Renal cortical epithelial cell (primary cell): ENCODE measurements at regions not wholly inside any gene's neighbourhood (a gene's known extent, or its start where the extent isn't known, plus 50 kb on each side); places are given as distances from the start of the nearest gene placed in this dataset.
"Not testable (repeated sequence)": the region's sequence is repeated elsewhere in the genome, so short reads cannot be mapped to it uniquely, and the experiment has no call there.

Experiments
- DNase-seq: peaks from one replicate; pipeline ENCODE4 v3.0.0-alpha.2; 2011; ENCODE audit warnings: low read depth

DNA sequence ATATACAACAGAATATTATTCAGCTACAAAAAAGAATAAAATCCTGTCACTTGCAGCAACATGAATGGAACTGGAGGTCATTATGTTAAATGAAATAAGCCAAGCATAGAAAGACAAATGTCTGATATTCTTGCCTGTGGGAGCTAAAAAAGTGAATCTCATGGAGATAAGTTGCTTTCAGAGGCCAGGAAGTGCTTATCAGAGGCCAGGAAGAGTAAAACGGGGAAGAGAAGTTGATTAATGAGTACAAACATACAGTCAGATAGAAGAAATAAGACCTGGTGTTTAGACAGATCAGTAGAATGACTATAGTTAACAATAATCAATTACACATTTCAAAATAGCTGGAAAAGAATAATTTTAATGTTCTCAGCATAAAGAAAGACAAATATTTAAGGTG lies 54.4 kb upstream of the CPHXL start:
- no peak for DNase-seq

GRCh38 chr16:75781683-75782343 lies 55.5 kb upstream of the CPHXL start:
- DNase-seq = no peak

DNA sequence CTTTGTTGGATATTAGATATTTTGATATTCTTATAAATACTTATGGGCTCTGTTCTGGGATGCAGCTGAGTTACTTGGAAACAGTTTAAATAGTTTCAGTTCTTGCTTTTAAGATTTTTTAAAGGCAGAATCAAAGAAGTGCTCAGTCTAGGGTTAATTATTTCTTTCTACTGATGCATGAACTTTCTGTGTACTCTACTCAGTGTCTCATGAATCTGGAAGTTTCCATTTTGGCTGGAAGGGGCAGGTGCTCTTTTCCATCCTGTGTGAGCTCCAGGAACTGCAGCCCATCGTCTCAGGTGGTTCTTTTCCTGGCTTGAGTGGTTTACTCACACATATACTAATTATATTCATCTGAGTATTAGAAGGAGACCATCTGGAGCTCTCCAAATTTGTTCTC lies 61.1 kb upstream of the CPHXL start:
- no peak for DNase-seq

DNA sequence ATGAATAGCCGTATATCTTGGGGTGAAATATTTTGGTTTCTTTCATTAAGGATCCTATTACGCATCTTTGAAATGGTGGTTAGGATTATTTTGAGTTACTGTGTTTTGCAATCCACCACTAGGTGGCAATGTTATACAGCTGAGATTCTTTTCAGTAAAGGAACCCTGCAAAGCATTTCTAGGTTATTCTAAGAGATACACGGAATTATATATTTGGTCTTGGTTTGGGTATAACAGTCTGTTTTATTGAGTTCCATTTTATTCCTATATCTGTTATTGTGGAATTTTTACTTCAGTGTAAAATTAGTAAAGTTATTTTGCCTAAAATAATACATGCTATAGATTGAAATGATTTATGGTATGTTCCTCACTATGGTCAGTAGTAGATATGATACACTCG lies 62.9 kb upstream of the CPHXL start:
- peak; percentile 44 for DNase-seq

GRCh38 chr16:75792771-75793492 lies 66.6 kb upstream of the CPHXL start:
- DNase-seq = no peak

DNA sequence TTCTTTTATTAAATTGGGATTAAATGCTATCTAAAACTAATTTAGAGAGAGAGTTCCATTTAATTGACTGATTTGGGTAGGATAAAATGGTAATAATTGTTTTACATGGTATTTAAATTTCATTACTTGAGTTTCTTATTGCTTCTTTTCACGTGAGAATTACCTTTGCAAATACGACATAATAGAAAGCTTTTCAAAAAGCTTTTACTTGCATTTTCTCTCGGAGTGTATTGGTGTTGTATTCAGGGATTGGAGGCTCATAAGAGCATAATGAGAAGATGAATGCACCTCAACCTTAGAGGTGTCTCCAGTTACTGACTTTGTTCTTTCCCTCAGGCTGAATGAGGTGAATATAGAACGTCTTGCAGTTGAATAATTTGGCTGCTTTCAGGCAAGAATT lies 67.4 kb upstream of the CPHXL start:
- DNase-seq = no peak

DNA sequence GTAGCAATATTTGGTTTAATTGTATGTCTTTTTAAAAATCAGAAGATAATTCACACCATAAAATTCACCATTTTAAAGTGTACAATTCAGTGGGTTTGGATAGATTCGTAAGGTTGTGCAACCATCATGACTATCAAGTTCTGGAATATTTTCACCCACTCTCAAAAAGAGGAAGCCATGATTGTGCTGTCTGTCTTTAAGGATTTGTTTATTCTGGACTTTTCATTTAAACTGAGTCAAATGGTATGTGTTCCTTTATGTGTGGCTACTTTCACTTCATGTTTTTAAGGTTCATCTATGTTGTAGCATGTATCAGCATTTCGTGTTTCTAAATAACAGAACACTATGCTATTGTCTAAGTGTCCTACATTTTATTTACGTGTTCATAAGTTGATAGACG lies 68.1 kb upstream of the CPHXL start:
- DNase-seq = no peak

DNA sequence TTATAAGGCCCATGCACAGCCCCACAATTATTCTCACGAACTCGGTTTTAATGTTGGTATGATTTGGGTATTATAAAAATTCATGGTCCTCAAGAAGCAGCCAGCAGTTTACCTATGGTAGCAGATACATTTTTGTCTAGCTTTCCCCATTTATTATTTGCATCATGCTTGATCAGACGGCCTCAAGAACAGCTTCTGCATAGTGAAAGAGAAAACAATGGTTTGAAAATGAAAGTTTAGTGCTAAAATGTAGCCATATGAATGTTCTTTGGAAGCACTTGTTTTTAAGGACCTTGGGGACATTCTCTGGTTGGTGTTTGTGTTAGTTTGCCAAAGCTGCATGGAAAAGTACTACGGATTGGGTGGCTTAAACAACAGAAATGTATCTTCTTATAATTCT lies 72.4 kb upstream of the CPHXL start:
- no peak for DNase-seq

DNA sequence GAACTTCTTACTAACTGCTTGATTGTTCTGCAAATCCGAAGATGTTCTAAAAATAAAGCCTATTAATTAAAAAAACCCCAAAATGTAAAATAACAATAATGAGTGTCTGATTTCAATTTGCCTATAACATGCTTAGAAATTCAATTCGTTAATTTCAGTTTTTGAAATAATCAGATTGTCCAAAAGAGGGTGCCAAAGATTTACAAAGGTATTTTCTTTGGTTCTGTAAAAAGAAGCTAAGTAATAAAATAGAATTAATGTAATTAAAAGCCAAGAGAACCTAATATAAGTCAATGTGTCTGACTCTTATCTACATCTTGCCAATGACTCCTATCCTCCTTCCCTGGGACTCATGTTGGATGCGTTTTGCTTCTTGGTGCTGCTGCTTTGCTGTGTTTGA lies 75.0 kb upstream of the CPHXL start:
- peak; percentile 1 for DNase-seq

DNA sequence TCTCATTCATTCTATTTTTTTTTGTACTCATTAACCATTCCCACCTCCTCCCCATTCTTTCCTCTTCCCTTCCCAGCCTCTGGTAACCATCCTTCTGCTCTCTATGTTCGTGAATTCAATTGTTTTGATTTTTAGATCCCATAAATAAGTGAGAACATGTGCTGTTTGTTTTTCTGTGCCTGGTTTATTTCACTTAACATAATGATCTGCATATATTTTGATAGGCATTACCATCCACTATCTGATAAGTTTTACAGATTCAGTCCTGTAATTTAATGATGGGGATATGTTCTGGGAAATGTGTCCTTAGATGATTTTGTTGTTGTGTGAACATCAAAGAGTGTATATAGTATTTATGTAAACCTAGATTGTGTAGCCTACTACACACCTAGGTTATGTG lies 77.5 kb upstream of the CPHXL start:
- no peak for DNase-seq

DNA sequence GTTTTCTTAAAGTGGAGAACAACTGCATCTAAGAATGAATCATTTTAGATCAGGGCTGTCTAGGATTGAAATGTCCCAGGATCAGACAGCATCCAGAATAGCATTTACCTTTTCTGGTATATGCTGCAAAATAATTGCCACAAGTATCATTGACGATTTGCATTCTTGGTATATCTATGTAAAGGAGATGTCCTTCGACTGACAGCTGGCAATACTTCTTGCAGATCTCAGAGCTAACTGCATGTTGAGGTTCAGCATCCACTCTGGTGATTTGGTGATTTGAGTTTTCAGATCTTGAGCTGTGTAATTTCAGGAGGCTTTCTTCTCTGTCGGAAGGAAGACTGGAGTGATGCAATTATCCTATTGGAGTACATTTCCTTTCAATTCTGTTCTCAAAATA lies 78.1 kb upstream of the CPHXL start:
- DNase-seq = no peak

- no peak for DNase-seq
Observed at GRCh38 chr16:75805946-75806345, 79.7 kb upstream of the CPHXL start.

GRCh38 chr16:75806487-75806886 lies 80.2 kb upstream of the CPHXL start:
- DNase-seq = no peak

GRCh38 chr16:75810342-75810741 lies 84.1 kb upstream of the CPHXL start:
- DNase-seq = no peak

- DNase-seq = no peak
Observed at GRCh38 chr16:75811020-75811634, 84.8 kb upstream of the CPHXL start.

- no peak for DNase-seq
Observed at GRCh38 chr16:75818491-75818890, 92.2 kb upstream of the CPHXL start.

DNA sequence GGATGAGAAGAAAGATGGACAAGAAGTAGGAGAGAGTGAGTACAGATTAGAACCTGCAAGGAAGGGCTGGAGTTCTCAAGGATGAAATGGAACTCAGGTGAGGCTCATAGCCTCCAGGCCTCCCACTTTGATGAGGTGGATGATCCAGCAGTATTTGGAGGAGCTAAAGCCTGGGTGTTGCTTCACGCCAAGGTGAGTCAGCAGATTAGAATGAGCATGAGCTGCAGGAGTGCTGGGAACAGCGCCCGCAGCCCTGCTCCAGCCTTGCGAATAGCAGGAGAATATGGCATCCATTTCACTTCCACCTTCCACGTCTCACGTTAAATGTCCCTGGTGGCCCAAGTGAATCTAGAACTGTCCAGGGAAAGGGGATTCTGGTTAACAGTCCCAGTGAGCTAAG lies 94.4 kb upstream of the CPHXL start:
- no peak for DNase-seq

DNA sequence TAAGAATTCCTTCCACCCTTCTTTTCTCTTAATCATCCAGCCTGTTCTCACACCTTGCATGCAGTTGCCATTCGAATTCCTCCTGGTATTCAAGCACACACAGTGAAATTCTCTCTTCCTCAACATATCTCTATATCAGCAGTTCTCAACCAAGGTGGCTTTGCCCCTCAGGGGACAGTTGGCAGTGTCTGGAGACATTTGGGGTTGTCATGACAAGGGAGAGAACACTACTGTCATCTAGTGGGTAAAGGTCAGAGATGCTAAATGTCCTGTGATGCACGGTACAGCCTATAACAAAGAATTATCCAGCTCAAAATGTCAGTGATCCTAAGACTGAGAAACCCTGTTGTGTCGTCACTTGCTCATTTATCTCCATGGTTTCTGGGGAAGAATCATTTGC lies 94.8 kb upstream of the CPHXL start:
- no peak for DNase-seq

DNA sequence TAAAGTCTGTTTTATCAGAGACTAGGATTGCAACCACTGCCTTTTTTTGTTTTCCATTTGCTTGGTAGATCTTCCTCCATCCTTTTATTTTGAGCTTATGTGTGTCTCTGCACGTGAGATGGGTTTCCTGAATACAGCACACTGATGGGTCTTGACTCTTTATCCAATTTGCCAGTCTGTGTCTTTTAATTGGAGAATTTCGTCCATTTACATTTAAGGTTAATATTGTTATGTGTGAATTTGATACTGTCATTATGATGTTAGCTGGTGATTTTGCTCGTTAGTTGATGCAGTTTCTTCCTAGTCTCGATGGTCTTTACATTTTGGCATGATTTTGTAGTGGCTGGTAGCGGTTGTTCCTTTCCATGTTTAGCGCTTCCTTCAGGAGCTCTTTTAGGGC lies 99.5 kb upstream of the CPHXL start:
- not testable (repeated sequence) for DNase-seq

GRCh38 chr16:75827372-75828038 lies 101.2 kb upstream of the CPHXL start:
- DNase-seq = not testable (repeated sequence)

DNA sequence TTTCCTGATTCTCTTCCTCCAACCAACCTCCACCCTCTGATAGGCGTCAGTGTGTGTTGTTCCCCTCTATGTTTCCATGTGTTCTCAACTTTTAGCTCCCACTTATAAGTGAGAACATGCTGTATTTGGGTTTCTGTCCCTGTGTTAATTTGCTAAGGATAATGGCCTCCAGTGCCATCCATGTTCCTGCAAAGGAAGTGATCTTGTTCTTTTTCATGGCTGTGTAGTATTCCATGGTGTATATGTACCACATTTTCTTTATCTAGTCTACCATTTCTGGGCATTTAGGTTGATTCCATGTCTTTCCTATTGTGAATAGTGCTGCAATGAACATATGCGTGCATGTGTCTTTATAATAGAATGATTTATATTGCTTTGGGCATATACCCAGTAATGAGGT lies 107.1 kb upstream of the CPHXL start:
- DNase-seq = not testable (repeated sequence)

DNA sequence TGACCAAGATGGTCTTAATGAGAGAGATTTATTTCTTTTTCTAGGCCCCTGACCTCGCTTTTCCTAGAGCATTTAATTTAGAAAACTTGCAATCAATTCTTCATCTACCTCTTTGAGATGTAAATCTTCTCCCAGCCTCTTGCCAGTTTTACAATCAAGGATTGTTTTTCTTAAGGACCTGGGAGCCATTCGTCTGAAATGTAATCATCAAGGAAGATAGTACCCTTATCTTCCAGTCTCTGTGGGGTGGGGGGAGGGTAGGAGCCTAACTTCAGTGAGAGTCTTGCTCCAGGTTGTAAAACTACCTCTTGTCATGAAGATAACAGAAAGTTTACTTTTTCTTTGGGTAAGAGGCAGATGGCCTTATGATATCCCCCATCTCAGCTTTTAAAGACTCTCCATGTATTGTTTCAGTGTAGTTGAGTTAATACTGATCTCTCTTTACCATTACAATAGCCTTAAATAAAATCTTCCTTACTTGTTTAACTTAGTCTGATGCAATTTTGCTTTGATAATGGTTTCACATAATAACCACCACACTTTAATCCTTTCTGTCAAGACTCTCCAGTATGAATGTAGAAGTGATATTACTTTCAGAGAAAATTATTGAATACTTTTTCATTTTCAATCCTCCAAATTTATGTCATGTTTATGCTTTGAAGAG lies 110.2 kb upstream of the CPHXL start:
- no peak for DNase-seq
